ENCODE measurements at regions not wholly inside any gene's neighbourhood (a gene's known extent, or its start where the extent isn't known, plus 50 kb on each side); places are given as distances from the start of the nearest gene placed in this dataset.
A peak's percentile ranks its signal among the peaks of the same experiment; 100 is the strongest.

- no peak for DNase-seq (ENCODE audit: extremely low spot score)
- WGBS, result 85% methylated on average over 10 of the region's 10 CpGs
- no peak overlapping the region for H3K27ac ChIP-seq (replicated peaks in 1 of 4)
- H3K4me1 ChIP-seq, result peaks cover 6 to 20% (median 15%) of the 10 kb centered on the region in 4 donors
- intact Hi-C loops (cut with DNase I), result no loop called here
- no peaks in the 10 kb centered on the region for H3K36me3 ChIP-seq
- no peak overlapping the region for H3K4me3 ChIP-seq
- peaks cover 0 to 16% (median 0%) of the 10 kb centered on the region in 4 donors for H3K27me3 ChIP-seq
- no peaks in the 10 kb centered on the region for H3K9me3 ChIP-seq
- TF ChIP-seq POLR2A (IDR thresholded peaks at IDR 0.05; ENCODE audit: low read depth) (no peak), CTCF (IDR thresholded peaks at IDR 0.05) (no peak), POLR2AphosphoS5 (IDR thresholded peaks at IDR 0.05) (no peak), EP300 (IDR thresholded peaks at IDR 0.05) (no peak)
Measured at GRCh38 chr2:105560157-105560556, 161.3 kb upstream of the FHL2 start.

- Histone ChIP-seq H3K4me3 (peak overlapping the region in 1 of 4 donors; percentile 3), H3K9me3 (no peaks in the 10 kb centered on the region), H3K27me3 (peaks cover 0 to 15% (median 0%) of the 10 kb centered on the region in 4 donors), H3K36me3 (no peaks in the 10 kb centered on the region), H3K27ac (replicated peaks in 1 of 4) (no peak overlapping the region), H3K4me1 (peaks cover 6 to 20% (median 15%) of the 10 kb centered on the region in 4 donors)
- intact Hi-C loops (cut with DNase I), result no loop called here
- no peak for DNase-seq (ENCODE audit: extremely low spot score)
- TF ChIP-seq POLR2AphosphoS5 (IDR thresholded peaks at IDR 0.05), result no peak
- WGBS, result 31% methylated on average over 11 of the region's 12 CpGs
Measured at GRCh38 chr2:105557021-105557920, 158.4 kb upstream of the FHL2 start.

GRCh38 chr2:105556366-105556765 lies 157.5 kb upstream of the FHL2 start:
- DNase-seq (ENCODE audit: extremely low spot score), result no peak
- peaks cover 6 to 20% (median 15%) of the 10 kb centered on the region in 4 donors for H3K4me1 ChIP-seq
- no peaks in the 10 kb centered on the region for H3K36me3 ChIP-seq
- no peak overlapping the region for H3K4me3 ChIP-seq
- intact Hi-C loops (cut with DNase I), result no loop called here
- H3K27me3 ChIP-seq, result peaks cover 0 to 6% (median 0%) of the 10 kb centered on the region in 4 donors
- WGBS, result 69% methylated on average over 3 of the region's 3 CpGs
- TF ChIP-seq EP300 (IDR thresholded peaks at IDR 0.05), result no peak
- TF ChIP-seq POLR2A (IDR thresholded peaks at IDR 0.05; ENCODE audit: low read depth), result no peak
- no peak for TF ChIP-seq CTCF (IDR thresholded peaks at IDR 0.05)
- no peak for TF ChIP-seq POLR2AphosphoS5 (IDR thresholded peaks at IDR 0.05)
- no peak overlapping the region for H3K27ac ChIP-seq (replicated peaks in 1 of 4)
- no peaks in the 10 kb centered on the region for H3K9me3 ChIP-seq

- Histone ChIP-seq H3K36me3 (no peaks in the 10 kb centered on the region), H3K27ac (replicated peaks in 1 of 4) (no peak overlapping the region), H3K4me3 (no peak overlapping the region), H3K9me3 (no peaks in the 10 kb centered on the region), H3K27me3 (no peaks in the 10 kb centered on the region), H3K4me1 (peaks cover 6 to 20% (median 15%) of the 10 kb centered on the region in 4 donors)
- no peak for TF ChIP-seq EP300 (IDR thresholded peaks at IDR 0.05)
- TF ChIP-seq POLR2A (IDR thresholded peaks at IDR 0.05; ENCODE audit: low read depth), result no peak
- TF ChIP-seq CTCF (IDR thresholded peaks at IDR 0.05), result no peak
- no peak for TF ChIP-seq POLR2AphosphoS5 (IDR thresholded peaks at IDR 0.05)
- intact Hi-C loops (cut with DNase I), result no loop called here
- no peak for DNase-seq (ENCODE audit: extremely low spot score)
Measured at GRCh38 chr2:105554235-105554634, 155.4 kb upstream of the FHL2 start.

- Histone ChIP-seq H3K27ac (replicated peaks in 1 of 4) (no peak overlapping the region), H3K4me3 (no peak overlapping the region), H3K27me3 (no peaks in the 10 kb centered on the region), H3K9me3 (no peaks in the 10 kb centered on the region), H3K36me3 (no peaks in the 10 kb centered on the region), H3K4me1 (peaks cover 6 to 20% (median 15%) of the 10 kb centered on the region in 4 donors)
- no peak for DNase-seq (ENCODE audit: extremely low spot score)
- TF ChIP-seq POLR2AphosphoS5 (IDR thresholded peaks at IDR 0.05) (no peak), EP300 (IDR thresholded peaks at IDR 0.05) (no peak), CTCF (IDR thresholded peaks at IDR 0.05) (no peak), POLR2A (IDR thresholded peaks at IDR 0.05; ENCODE audit: low read depth) (no peak)
- intact Hi-C loops (cut with DNase I), result no loop called here
- 73% methylated on average over 9 of the region's 9 CpGs for WGBS
Measured at GRCh38 chr2:105553538-105554196, 154.8 kb upstream of the FHL2 start.

All from esophagus muscularis mucosa (tissue), 4 donors.